SU-DHL-6 (cell line): ENCODE measurements at regions not wholly inside any gene's neighbourhood (a gene's known extent, or its start where the extent isn't known, plus 50 kb on each side); places are given as distances from the start of the nearest gene placed in this dataset.

Source experiments
- H2AFZ ChIP-seq: fragments of 200-600 bp; sonication (generic); 2 replicates; pipeline ENCODE4 v1.6.1; 2014; ENCODE audit warnings: low read depth, mild to moderate bottlenecking, moderate library complexity, mixed read lengths, antibody characterized with exemption, low read length; ENCODE audit not compliant: severe bottlenecking
- H3F3A ChIP-seq: fragments of 200-600 bp; shearing (Covaris generic); 2 replicates; pipeline ENCODE4 v1.6.0; 2016; ENCODE audit warnings: antibody characterized with exemption, mild to moderate bottlenecking; ENCODE audit not compliant: insufficient read depth
- H3K27ac ChIP-seq: fragments of 200-600 bp; sonication (generic); 2 replicates; pipeline ENCODE4 v1.5.1; 2016; ENCODE audit warnings: low read depth, mild to moderate bottlenecking, low read length, moderate library complexity, mixed read lengths
- H3K27me3 ChIP-seq: fragments of 200-600 bp; sonication (generic), shearing (Covaris generic); 2 replicates; pipeline ENCODE4 v1.6.0; 2014; ENCODE audit warnings: mild to moderate bottlenecking, low read length
- H3K36me3 ChIP-seq: fragments of 200-600 bp; sonication (generic); 2 replicates; pipeline ENCODE4 v1.6.1; 2014; ENCODE audit warnings: mild to moderate bottlenecking, low read length, mixed read lengths
- H3K4me2 ChIP-seq: fragments of 300-600, 200-600 bp; shearing (Covaris generic), sonication (generic); 2 replicates; pipeline ENCODE4 v1.6.0; 2014; ENCODE audit warnings: low read length, low read depth, mild to moderate bottlenecking; ENCODE audit not compliant: poor library complexity, severe bottlenecking
- H3K4me3 ChIP-seq: fragments of 200-600 bp; sonication (generic); 2 replicates; pipeline ENCODE4 v1.5.1; 2014; ENCODE audit warnings: antibody characterized with exemption, low read length, mild to moderate bottlenecking, mixed read lengths; ENCODE audit not compliant: insufficient read depth, poor library complexity, severe bottlenecking
- H3K79me2 ChIP-seq: fragments of 200-600 bp; sonication (generic); 2 replicates; pipeline ENCODE4 v1.6.1; 2014; ENCODE audit warnings: mild to moderate bottlenecking, low read length, moderate library complexity; ENCODE audit not compliant: insufficient read depth
- H3K9ac ChIP-seq: fragments of 200-600 bp; sonication (generic); 2 replicates; pipeline ENCODE4 v1.7.0; 2014; ENCODE audit warnings: mild to moderate bottlenecking, low read length
- H3K9me2 ChIP-seq: fragments of 200-600 bp; sonication (generic); replicated peaks from 2 replicates; pipeline ENCODE4 v1.6.1; 2014; ENCODE audit warnings: low read length; ENCODE audit not compliant: insufficient read depth
- H3K9me3 ChIP-seq: fragments of 200-600 bp; sonication (generic); 2 replicates; pipeline ENCODE4 v1.6.1; 2014; ENCODE audit warnings: low read length, mixed read lengths; ENCODE audit not compliant: insufficient read depth
- H4K20me1 ChIP-seq: fragments of 200-600 bp; sonication (generic); 2 replicates; pipeline ENCODE4 v1.6.1; 2014; ENCODE audit warnings: low read depth, mild to moderate bottlenecking, antibody characterized with exemption, low read length, moderate library complexity, mixed read lengths
- CTCF ChIP-seq: fragments of 200-600 bp; sonication (generic); IDR thresholded peaks from one replicate; pipeline ENCODE4 v1.5.1; 2017; ENCODE audit warnings: antibody characterized with exemption, mild to moderate bottlenecking, low read length, moderate library complexity; ENCODE audit not compliant: insufficient read depth, poor library complexity, severe bottlenecking
- EZH2phosphoT487 ChIP-seq: fragments of 200-600 bp; sonication (generic), shearing (Covaris generic); conservative IDR thresholded peaks from 2 replicates; pipeline ENCODE4 v1.6.1; 2018; ENCODE audit warnings: mild to moderate bottlenecking, antibody characterized with exemption, low read length, moderate library complexity, mixed read lengths

DNA sequence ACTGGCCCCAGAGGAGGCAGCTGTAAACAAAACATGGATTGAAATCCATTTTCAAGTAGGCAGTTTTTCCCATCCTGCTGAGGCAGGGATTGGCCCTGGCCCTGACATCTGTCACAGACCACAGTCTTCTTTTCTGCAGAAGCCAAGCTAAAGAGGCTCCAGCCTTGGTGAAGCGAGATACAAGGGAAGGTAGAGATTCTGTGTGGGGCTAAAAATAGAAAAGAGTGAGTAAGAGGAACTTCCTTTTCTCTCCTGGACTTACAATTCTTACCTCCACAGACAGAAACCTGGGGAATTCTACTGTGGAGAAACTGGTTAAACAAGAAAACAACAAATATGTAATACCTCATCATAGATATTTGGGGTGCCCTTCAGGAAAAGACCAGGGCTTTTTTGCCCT lies 624.8 kb upstream of the FZD8 start:
- H3K4me2 ChIP-seq, result no peak overlapping the region

DNA sequence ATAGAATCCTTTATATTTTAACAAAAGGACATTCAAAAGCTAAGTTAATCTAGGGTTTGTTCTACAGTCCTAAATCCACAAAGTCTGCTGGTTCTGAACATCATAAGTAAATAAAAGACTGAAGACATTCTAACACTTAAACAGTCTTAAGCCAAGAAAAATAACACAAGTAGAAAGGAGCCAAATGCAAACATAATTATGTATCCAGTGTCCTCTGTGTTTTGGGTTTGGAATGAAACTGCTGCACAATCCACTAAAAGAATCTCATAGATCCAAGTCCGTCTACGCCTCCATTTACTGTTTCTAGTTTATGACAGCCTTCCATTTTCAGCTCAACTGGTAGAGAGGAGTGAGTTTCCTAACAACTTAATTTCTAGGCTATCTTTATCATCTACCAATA lies 623.6 kb upstream of the FZD8 start:
- Histone ChIP-seq H3K79me2 (no peaks in the 10 kb centered on the region), H3F3A (no peaks in the 10 kb centered on the region), H3K27ac (no peak overlapping the region), H3K4me3 (no peak overlapping the region), H4K20me1 (no peaks in the 10 kb centered on the region), H3K9ac (no peak overlapping the region), H3K9me2 (no peaks in the 10 kb centered on the region), H3K9me3 (no peaks in the 10 kb centered on the region), H3K4me2 (no peak overlapping the region), H3K36me3 (no peaks in the 10 kb centered on the region), H2AFZ (no peak overlapping the region), H3K27me3 (no peaks in the 10 kb centered on the region)
- no peak for TF ChIP-seq EZH2phosphoT487
- TF ChIP-seq CTCF, result no peak

More for the DNA sequence above, 624.8 kb upstream of the FZD8 start:
- no peak overlapping the region for H2AFZ ChIP-seq
- no peaks in the 10 kb centered on the region for H3K36me3 ChIP-seq
- no peaks in the 10 kb centered on the region for H3K9me3 ChIP-seq
- no peak overlapping the region for H3K27ac ChIP-seq
- H3K4me3 ChIP-seq, result no peak overlapping the region
- H3K79me2 ChIP-seq, result no peaks in the 10 kb centered on the region
- H3F3A ChIP-seq, result no peaks in the 10 kb centered on the region
- no peak overlapping the region for H3K9ac ChIP-seq
- no peaks in the 10 kb centered on the region for H3K27me3 ChIP-seq
- no peak for TF ChIP-seq EZH2phosphoT487
- TF ChIP-seq CTCF, result no peak
- H3K9me2 ChIP-seq, result no peaks in the 10 kb centered on the region
- no peaks in the 10 kb centered on the region for H4K20me1 ChIP-seq

DNA sequence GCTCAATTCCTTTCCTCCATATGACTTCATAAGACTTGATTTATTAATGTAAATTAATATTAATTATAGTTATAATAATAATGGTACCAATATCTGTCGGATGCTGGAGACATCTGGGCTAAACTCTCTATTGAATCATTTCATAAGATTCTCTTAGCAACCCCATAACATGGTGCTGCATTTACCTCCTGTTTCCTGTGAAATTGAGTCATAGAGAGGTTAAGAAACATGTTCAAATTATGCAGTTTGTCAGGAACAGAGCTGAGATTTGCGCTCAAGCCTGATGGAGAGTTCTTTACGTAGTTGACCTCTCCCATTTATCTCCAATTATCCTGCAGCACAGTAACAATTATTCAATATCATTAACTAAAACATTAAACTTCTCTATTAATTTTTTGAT lies 621.8 kb upstream of the FZD8 start:
- Histone ChIP-seq H3K27me3 (no peaks in the 10 kb centered on the region), H3K9ac (no peak overlapping the region), H3K9me2 (no peaks in the 10 kb centered on the region), H3K4me3 (no peak overlapping the region), H3K36me3 (no peaks in the 10 kb centered on the region), H2AFZ (no peak overlapping the region), H3K79me2 (no peaks in the 10 kb centered on the region), H3K27ac (no peak overlapping the region), H3K9me3 (no peaks in the 10 kb centered on the region), H3K4me2 (no peak overlapping the region), H3F3A (no peaks in the 10 kb centered on the region), H4K20me1 (no peaks in the 10 kb centered on the region)
- no peak for TF ChIP-seq EZH2phosphoT487
- no peak for TF ChIP-seq CTCF
